HL-60/S4 (cell line): ENCODE measurements at regions not wholly inside any gene's neighbourhood (a gene's known extent, or its start where the extent isn't known, plus 50 kb on each side); places are given as distances from the start of the nearest gene placed in this dataset.
"Not testable (repeated sequence)": the region's sequence is repeated elsewhere in the genome, so short reads cannot be mapped to it uniquely, and the experiment has no call there.

ENCODE experiments used
- in situ Hi-C: fragments of 300-500 bp; cut with MboI; formaldehyde crosslinking; loops from 2 replicates; pipeline ENCODE4 v1.14.3; 2022; ENCODE audit warnings: low sequenced_read_pairs

DNA sequence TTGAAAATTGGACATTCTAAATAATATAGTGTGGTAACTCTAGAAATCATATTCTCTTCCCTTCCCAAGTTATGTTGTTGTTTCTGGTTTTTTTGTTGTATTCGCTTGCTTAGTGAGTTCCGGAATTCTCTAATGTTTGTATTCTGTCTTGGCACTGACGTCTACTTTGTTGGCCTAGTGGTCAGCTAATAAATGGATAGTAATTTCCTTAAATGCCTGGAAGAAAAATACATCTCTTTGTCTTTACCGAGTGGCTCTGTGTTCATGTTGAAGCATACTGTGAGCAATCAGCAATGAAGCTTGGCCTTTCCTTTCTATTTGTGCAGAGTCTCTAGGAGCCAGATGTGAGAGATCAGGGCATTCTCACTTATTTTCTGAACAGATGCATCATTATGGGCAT lies 1225.7 kb downstream of the JRKL start:
- in situ Hi-C loops: no loop called here

- in situ Hi-C loops: no loop called here
Measured at GRCh38 chr11:97617031-97617430, 1227.2 kb downstream of the JRKL start.

DNA sequence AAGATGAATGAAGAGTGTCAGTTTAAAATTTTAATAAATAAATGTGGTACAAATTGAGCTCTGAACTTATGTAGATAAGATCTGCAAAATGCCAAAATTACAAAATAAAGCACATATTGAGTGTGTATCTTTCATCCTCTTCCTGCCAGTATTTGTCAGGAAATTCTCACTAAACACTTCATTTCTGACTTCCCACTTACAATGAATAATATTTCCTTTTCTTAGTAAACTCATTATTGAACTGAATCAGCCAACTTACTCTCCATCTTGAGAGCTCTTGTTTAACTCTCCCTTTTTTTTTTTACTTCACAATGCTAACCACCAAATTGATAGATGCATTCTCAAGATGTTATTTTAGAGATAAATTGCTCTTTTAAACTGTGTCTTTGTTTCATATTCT lies 1230.2 kb downstream of the JRKL start:
- in situ Hi-C loops: no loop called here

DNA sequence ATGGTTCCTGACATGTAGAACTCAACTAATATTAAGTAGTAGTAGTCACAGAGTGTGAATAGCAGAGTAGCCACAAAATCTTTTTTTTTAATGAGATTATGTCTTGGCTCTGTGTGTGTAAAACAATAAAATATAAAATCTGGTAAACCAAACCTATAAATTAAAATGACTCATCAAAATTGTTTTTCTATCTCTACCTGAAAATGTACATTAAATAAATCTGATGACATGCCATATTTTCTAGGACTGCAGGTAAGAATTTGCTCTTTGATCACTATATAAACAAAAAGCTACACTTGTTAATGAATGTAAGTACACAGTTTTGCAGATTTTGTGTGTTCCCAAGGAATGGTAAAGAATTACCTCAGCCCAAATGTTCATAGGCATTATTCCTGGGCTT lies 1231.5 kb downstream of the JRKL start:
- in situ Hi-C loops: no loop called here

DNA sequence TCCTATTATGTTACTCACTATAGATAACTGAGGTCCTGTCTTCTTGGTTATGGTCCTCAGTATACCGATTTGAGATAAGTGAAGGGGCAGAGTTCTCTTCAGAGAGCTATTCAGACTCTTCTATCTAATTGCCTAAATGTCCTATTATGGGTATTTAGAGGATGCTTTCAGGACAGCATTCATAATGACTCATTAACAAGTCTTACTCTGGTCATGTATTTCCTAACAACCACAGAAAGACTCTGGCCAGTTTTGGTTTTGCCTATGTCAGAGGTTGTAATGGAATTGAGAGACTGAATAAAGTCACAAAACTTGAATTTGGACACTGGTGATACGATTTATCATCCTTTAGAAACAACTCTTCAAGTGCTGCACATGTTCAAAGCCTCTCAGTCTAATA lies 1233.0 kb downstream of the JRKL start:
- in situ Hi-C loops: no loop called here

- in situ Hi-C loops: not testable (repeated sequence)
Measured at GRCh38 chr11:97636741-97637140, 1246.9 kb downstream of the JRKL start.

DNA sequence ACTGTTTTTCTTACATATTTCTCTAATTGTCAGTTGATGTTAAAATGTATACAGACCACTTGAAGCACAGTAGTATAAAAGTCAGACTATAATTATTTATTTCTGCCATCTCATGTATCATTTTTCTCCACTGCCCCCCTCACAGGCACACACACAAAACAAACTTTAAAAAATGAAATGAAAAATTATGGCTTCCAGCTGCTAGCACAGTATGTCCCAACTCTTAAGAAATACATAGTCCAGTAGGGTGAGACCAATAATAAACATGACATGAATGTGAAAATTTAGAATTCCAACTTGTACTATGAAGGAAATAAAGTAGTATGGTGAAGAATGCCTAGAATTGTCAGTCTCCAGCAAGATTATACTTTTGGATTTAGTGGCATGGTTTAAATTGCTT lies 1247.9 kb downstream of the JRKL start:
- in situ Hi-C loops: no loop called here

DNA sequence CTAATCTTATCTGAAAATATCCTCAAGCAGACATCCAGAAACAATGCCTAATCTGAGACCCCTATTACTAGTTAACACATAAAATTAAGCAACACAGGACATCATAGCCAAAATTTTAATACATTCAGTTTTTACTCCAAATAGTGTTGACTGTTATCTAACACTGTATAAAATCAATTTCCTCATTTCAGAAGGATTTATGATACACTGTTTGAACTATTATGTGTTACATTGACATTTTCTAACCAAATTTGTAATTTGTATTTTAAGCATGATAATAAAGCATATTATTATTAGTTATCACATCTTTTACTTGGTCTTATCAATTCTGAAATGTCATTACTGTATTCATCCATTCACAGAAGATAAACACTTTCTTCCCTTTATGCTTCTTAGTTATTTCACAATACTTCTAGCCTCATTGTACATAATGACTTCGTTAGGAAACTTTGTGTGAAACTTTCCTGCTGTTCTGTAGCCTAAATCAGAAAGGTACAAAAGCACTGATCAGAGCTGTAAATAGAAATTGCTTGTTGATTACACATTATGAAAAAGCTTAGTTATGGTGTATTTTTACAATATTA lies 1248.9 kb downstream of the JRKL start:
- in situ Hi-C loops: no loop called here

DNA sequence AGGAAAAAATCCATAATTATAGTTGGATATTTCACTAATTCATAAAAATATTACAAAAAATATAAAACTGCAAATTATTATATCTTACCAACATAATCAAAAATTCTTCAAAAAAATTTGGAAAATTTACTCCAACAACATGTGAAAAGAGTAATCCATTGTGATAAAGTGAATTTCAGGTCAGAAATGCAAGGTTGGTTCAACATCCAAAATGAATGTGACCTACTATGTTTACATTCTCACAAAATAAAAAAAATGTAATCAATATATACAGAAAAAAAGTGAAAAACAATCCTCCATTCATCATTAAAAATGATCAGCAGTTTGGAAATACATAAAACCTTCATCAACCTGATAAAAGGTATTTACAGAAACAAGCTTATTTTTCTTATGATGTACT lies 1252.2 kb downstream of the JRKL start:
- in situ Hi-C loops: no loop called here

GRCh38 chr11:97645736-97646135 lies 1255.9 kb downstream of the JRKL start:
- in situ Hi-C loops: no loop called here

DNA sequence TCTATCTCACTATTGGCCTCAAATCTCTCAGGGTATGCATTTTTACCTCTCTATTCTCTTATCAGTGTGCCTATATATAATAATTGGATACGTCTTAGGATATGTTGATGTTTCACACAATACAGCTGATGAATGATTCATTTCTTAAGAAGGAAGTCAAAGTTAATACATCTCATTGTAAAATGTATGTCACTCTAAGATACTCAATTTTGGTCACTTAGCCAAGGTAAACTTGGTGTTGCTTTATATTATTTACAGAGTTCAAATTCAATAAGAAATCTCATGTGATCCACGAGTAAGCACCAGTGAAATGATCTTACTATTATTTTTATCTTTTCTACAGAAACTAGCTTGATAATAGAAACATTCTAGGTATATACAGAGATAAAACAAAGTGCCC lies 1266.5 kb downstream of the JRKL start:
- in situ Hi-C loops: no loop called here

- in situ Hi-C loops: no loop called here
Measured at GRCh38 chr11:97657852-97658251, 1268.0 kb downstream of the JRKL start.

DNA sequence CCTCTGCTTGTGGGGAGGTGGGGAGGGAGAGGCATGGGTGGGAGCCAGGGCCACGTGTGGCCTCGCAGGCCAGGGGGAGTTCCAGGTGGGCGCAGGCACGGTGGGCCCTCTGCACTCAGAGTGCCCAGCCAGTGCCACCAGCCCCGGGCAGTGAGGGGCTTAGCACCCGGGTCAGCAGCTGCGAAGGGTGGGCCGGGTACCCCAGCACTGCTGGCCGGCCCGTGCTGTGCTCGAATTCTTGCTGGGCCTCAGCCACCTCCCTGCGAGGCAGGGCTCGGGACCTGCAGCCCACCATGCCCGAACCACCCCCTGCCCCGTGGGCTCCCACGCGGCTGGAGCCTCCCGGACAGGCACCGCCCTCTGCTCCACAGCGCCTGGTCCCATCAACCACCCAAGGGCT lies 1277.2 kb downstream of the JRKL start:
- in situ Hi-C loops: no loop called here

DNA sequence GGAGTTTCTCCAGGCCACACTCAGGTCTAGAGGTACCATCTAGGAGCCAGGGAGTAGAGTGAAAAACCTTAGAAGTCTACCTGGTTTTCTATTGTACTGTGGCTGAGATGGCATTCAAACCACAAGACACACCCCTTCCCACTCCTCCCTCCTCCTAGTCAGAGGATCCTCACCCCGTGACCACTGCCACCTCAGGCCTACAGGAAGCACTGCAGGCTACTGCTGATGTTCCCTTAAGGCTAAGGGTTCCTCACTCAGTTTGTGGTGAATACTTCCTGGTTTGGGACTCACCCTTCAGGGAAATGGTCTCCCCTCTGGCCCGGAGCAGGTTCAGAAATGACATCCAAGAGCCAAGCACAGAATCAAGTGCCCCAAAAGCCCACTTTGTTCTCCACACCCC lies 1293.9 kb downstream of the JRKL start:
- in situ Hi-C loops: no loop called here

- in situ Hi-C loops: no loop called here
Measured at GRCh38 chr11:97684486-97685439, 1295.0 kb downstream of the JRKL start.

DNA sequence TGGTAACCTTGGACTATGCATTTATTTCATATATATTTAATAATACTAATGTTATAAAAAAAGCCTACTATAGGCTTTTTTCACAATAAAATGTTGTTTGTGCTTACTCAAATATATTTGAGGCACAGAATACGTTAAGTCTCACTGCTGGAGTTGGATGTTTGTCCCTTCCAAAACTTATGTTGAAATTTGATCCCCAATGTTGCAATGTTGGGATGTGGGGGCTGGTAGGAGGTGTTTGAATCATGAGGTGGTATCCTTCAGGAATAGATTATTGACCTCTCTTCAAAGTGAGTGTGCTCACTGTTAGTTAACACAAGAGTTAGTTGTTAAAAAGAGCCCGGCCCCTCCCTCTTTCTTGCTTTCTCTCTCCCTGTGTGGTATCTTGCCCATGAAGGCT lies 1295.9 kb downstream of the JRKL start:
- in situ Hi-C loops: no loop called here

- in situ Hi-C loops: no loop called here
Measured at GRCh38 chr11:97687111-97687510, 1297.3 kb downstream of the JRKL start.

- in situ Hi-C loops: no loop called here
Measured at GRCh38 chr11:97691061-97691460, 1301.2 kb downstream of the JRKL start.

DNA sequence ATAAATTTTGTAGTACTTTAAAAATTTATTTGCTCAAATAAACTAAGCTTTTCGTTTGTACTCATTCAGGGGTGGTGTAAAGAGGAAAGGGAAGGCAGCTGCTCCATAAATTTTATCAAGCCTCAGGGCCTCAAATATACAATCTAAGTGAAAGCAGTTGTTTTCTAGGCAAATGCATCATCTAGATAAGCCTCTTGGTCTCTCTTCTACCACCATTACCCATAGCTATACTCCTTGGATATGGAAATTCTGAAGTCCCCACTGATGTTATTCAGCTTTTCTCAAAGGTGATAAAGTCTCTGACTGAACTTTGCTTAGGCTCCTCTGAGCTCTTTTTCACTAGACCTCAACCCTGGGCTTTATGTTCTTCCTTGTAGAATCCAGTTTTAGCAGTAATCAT lies 1313.1 kb downstream of the JRKL start:
- in situ Hi-C loops: no loop called here

DNA sequence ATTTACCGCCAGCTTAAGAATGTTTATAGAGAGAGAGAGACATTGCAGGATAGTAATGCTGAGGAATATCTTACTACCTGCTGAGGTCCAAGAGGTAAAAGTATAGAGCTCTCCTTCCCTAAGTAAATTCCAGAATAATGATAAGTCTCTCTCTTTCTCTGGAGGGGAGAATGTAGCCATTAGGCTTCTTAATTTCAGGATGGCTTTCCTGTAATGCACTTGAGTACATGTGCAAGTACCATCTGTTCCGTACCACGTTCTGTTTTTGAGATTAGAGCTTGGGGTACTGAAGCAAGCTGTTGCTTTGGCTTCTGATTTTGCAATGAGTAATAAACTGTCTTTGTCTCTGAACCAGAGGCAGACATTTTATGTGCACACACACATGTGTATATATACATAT lies 1314.0 kb downstream of the JRKL start:
- in situ Hi-C loops: no loop called here

- in situ Hi-C loops: not testable (repeated sequence)
Measured at GRCh38 chr11:97705441-97705840, 1315.3 kb upstream of the CNTN5 start.

GRCh38 chr11:97717922-97718321 lies 1302.8 kb upstream of the CNTN5 start:
- in situ Hi-C loops: no loop called here
